ENCODE measurements at regions not wholly inside any gene's neighbourhood (a gene's known extent, or its start where the extent isn't known, plus 50 kb on each side); places are given as distances from the start of the nearest gene placed in this dataset.

- Histone ChIP-seq H3K27ac (ENCODE audit: low read depth, low read length) (no peak overlapping the region), H2BK120ac (replicated peaks; ENCODE audit: low read depth, low read length) (no peak overlapping the region), H3K9ac (replicated peaks in 1 of 4; ENCODE audit: extremely low read depth in 1 of 4, low read depth in 3 of 4, low read length in 3 of 4) (peak overlapping the region in 1 of 4 experiments; percentile 4; a peak in 1 of 7 replicates), H3K4me2 (ENCODE audit: insufficient read depth in 1 of 2, low read depth in 2 of 2, low read length in 2 of 2) (no peak overlapping the region), H3K4ac (replicated peaks; ENCODE audit: insufficient read length, low read depth, low read length) (no peak overlapping the region), H3K27me3 (replicated peaks in 1 of 4; ENCODE audit: control insufficient read depth in 3 of 4, extremely low read depth in 1 of 4, insufficient read depth in 3 of 4, low read length in 3 of 4) (no peaks in the 10 kb centered on the region), H2AFZ (ENCODE audit: low read length) (0 out of 2 replicates have a peak overlapping the region, but pooled peaks have one; percentile 49), H3K14ac (ENCODE audit: insufficient read length) (no peak overlapping the region), H4K5ac (ENCODE audit: insufficient read length, low read depth, low read length) (no peak overlapping the region), H4K8ac (ENCODE audit: extremely low read depth, insufficient read depth, low read length) (no peak overlapping the region), H3K23ac (ENCODE audit: insufficient read length) (no peak overlapping the region), H3K4me1 (replicated peaks in 1 of 4; ENCODE audit: control insufficient read depth in 3 of 4, insufficient read depth in 4 of 4, low read length in 3 of 4) (peaks cover 0 to 9% (median 4%) of the 10 kb centered on the region in 4 experiments; a peak in 3 of 7 replicates), H3K9me3 (ENCODE audit: insufficient read depth in 2 of 2, low read depth in 1 of 2, low read length in 1 of 2) (no peaks in the 10 kb centered on the region), H2BK12ac (ENCODE audit: low read depth, low read length) (0 out of 2 replicates have a peak overlapping the region, but pooled peaks have one; percentile 6), H2AK5ac (ENCODE audit: low read depth, low read length) (peak overlapping the region; percentile 56), H3K79me2 (ENCODE audit: control insufficient read depth in 1 of 2, insufficient read depth in 2 of 2, low read length in 2 of 2) (no peaks in the 10 kb centered on the region), H2BK15ac (ENCODE audit: low read length) (no peak overlapping the region), H2BK20ac (ENCODE audit: low read length) (0 out of 2 replicates have a peak overlapping the region, but pooled peaks have one; percentile 80), H3K56ac (replicated peaks; ENCODE audit: insufficient read length, low read depth, low read length) (no peak overlapping the region), H4K20me1 (replicated peaks in 1 of 2; ENCODE audit: control insufficient read depth in 1 of 2, insufficient read depth in 2 of 2, low read length in 2 of 2) (no peaks in the 10 kb centered on the region), H2BK5ac (ENCODE audit: low read depth, low read length) (peak overlapping the region; percentile 9; the same call in 1 of the 2 replicates), H3K79me1 (ENCODE audit: low read depth, low read length) (no peaks in the 10 kb centered on the region), H3K18ac (ENCODE audit: extremely low read depth, low read length) (no peak overlapping the region; the same call in 1 of the 2 replicates), H3K4me3 (ENCODE audit: extremely low read depth in 1 of 4, insufficient read depth in 2 of 4, low read depth in 3 of 4, low read length in 4 of 4) (no peak overlapping the region), H3K36me3 (ENCODE audit: control insufficient read depth in 2 of 4, insufficient read depth in 4 of 4, low read length in 3 of 4) (no peaks in the 10 kb centered on the region), H4K91ac (replicated peaks; ENCODE audit: insufficient read length, low read length) (no peak overlapping the region), H3K23me2 (ENCODE audit: low read depth, low read length) (no peaks in the 10 kb centered on the region)
- WGBS, 2 experiments (ENCODE audit: extremely low coverage in 1 of 2, insufficient coverage in 1 of 2, insufficient read length in 1 of 2, insufficient replicate concordance in 2 of 2, low coverage in 1 of 2, low lambda C conversion rate in 2 of 2, missing lambda C conversion rate in 1 of 2), result 64% methylated on average over 7 of the region's 7 CpGs; no CpG with 5 or more reads in 1 of the 2 experiments
- ChIA-PET CTCF (ENCODE audit: partially characterized antibody) (interaction anchor here (1.1 to 1.8 kb wide), 3 partner anchors 26 to 665 kb away, joined by 3 to 4 read pairs (median 3); no protein-coding TSS in a partner anchor), POLR2A (ENCODE audit: partially characterized antibody) (no interaction called here)
- FAIRE-seq (no peak), DNase-seq (ENCODE audit: low read depth in 1 of 2, low spot score in 2 of 2) (no peak)
- TF ChIP-seq CHD2 (IDR thresholded peaks at IDR 0.05; ENCODE audit: low read length), result no peak
These were observed 365.8 kb upstream of the RGMA start for GRCh38 chr15:93454788-93455187.

Measured in H1 (cell line).